Ovary (tissue), 3 donors: ENCODE measurements at regions not wholly inside any gene's neighbourhood (a gene's known extent, or its start where the extent isn't known, plus 50 kb on each side); places are given as distances from the start of the nearest gene placed in this dataset.

Experiments
- CTCF ChIP-seq, 3 donors: fragments of 450-650 bp in 2 of 3; fragments of 200-600 bp in 1 of 3; IDR thresholded peaks; one replicate each; pipeline versions ENCODE4 v1.5.1 to v1.8.0; 2016 to 2022; ENCODE audit warnings: antibody characterized with exemption in 3 of 3, mild to moderate bottlenecking in 1 of 3
- POLR2A ChIP-seq: fragments of 450-650 bp; IDR thresholded peaks from one replicate; pipeline ENCODE4 v1.6.1; 2017; ENCODE audit warnings: antibody characterized with exemption, mild to moderate bottlenecking, moderate library complexity
- donor health status: DM: no; HTN: no; CAD: no.

DNA sequence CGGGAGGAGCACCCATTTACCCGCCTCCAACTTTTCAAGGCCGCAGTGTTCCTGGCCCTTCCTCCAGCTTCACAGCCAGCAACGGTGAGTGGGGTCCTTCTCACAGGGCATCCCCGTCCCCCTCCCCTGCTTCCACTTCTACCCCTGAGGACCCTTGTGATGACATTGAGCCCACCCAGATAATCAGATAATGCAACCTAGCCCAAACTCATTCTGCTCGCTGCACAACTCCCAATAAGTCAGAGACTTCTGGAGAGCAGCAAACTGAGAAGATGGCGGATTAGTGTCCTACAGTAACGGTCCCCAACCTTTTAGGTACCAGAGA, 74.5 kb downstream of the OAT start:
- no peak for TF ChIP-seq CTCF (IDR thresholded peaks at IDR 0.05)
- no peak for TF ChIP-seq POLR2A
